HFFc6 (cell line): ENCODE measurements at regions not wholly inside any gene's neighbourhood (a gene's known extent, or its start where the extent isn't known, plus 50 kb on each side); places are given as distances from the start of the nearest gene placed in this dataset.

Experiments used
- DNase-seq: peaks from one replicate; pipeline ENCODE4 v3.0.0-alpha.2; 2018
- H3K27ac Mint-ChIP-seq: 2 replicates; pipeline ENCODE4 v1.8.0; 2020; ENCODE audit warnings: mild to moderate bottlenecking, mixed read lengths
- H3K27me3 Mint-ChIP-seq: 2 replicates; pipeline ENCODE4 v1.8.0; 2021; ENCODE audit warnings: mild to moderate bottlenecking, moderate library complexity, mixed read lengths; ENCODE audit not compliant: insufficient read depth
- H3K36me3 Mint-ChIP-seq: 2 replicates; pipeline ENCODE4 v1.8.0; 2021; ENCODE audit warnings: low read depth, mixed read lengths
- H3K4me1 Mint-ChIP-seq: 2 replicates; pipeline ENCODE4 v1.8.0; 2020; ENCODE audit warnings: low read depth, mixed read lengths
- H3K4me3 Mint-ChIP-seq: 2 replicates; pipeline ENCODE4 v1.8.0; 2020; ENCODE audit warnings: mild to moderate bottlenecking, moderate library complexity, mixed read lengths
- H3K9me3 Mint-ChIP-seq: 2 replicates; pipeline ENCODE4 v1.8.0; 2020; ENCODE audit warnings: mild to moderate bottlenecking, mixed read lengths
- TF ChIP-seq, protein P1 (sequence below): fragments of 200-600 bp; sonication (generic); IDR thresholded peaks from 2 replicates; pipeline ENCODE4 v1.5.0; 2021; ENCODE audit warnings: antibody characterized with exemption, mild to moderate bottlenecking

DNA sequence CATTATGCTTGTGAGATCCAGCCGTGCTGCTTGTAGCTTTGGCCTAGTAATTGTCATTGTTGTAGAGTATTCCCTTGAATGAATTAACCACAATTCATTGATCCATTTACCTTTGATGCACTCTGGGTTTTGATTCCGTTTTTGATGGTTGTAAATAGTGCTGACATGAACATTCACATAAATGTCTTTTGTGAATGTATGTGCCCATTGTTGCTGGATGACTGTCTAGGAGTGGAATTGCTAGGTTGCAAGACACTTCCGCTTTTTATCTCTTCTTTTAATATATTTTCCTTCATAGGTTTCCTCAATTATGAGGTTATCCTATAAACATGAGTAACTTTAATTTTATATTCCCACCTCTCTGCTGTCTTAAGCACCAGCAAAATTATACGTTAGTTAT, 104.8 kb upstream of the CCDC68 start:
- peaks cover 3% of the 10 kb centered on the region; the same call in 1 of the 2 replicates for H3K27me3 Mint-ChIP-seq
- no peaks in the 10 kb centered on the region for H3K9me3 Mint-ChIP-seq
- H3K4me1 Mint-ChIP-seq = no peaks in the 10 kb centered on the region
- H3K27ac Mint-ChIP-seq = no peak overlapping the region
- no peaks in the 10 kb centered on the region for H3K36me3 Mint-ChIP-seq
- no peak overlapping the region for H3K4me3 Mint-ChIP-seq
- TF ChIP-seq, protein P1, sequence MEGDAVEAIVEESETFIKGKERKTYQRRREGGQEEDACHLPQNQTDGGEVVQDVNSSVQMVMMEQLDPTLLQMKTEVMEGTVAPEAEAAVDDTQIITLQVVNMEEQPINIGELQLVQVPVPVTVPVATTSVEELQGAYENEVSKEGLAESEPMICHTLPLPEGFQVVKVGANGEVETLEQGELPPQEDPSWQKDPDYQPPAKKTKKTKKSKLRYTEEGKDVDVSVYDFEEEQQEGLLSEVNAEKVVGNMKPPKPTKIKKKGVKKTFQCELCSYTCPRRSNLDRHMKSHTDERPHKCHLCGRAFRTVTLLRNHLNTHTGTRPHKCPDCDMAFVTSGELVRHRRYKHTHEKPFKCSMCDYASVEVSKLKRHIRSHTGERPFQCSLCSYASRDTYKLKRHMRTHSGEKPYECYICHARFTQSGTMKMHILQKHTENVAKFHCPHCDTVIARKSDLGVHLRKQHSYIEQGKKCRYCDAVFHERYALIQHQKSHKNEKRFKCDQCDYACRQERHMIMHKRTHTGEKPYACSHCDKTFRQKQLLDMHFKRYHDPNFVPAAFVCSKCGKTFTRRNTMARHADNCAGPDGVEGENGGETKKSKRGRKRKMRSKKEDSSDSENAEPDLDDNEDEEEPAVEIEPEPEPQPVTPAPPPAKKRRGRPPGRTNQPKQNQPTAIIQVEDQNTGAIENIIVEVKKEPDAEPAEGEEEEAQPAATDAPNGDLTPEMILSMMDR = no peak
- DNase-seq = no peak

DNA sequence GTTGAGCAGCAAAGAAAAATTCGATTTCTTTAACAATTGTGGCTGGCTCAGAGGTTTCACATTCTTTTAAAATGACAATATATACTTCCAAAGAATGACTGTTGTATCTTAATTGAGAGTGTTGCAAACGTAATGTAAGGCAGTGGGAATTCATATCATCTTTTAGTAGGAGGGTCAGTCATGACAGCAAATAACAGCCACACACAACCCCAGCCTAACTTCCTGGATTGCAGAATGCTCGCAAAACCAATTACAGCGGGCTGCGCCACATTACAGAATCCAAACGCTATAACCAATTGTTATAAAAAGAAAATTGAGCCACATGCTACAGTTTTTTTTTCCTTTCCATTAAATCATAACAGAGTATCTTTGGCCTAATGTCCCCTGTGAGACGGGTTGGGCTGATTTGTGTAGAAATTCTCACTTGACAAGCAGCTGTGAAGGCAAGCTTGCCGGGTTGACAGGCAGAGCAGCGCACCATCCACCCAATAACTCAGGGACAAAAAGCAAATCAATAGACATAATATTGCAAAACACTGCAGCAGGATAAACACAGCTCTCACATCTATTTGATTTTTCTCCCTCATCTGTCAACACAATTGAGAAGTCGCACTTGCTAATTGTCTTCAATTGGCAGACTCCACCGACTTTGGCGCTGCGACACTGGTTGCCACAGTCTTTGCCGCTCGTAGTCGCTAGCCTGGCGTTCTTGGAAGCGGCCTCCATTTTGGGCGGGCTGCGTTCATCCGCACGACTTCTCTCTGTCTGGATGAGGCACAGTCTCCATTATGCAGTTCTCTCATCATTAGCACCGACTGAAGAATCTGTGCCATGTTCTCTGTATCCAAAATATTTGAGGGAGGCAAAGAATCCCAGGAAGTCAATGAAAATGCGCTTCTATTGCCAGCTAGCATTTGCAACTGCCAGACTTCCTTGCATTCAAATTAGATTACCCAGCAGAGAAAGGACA, 95.0 kb upstream of the CCDC68 start:
- TF ChIP-seq, protein P1 = no peak
- Mint-ChIP-seq H3K27ac (no peak overlapping the region), H3K36me3 (no peaks in the 10 kb centered on the region), H3K4me1 (peaks cover 12% of the 10 kb centered on the region), H3K27me3 (no peaks in the 10 kb centered on the region), H3K9me3 (no peaks in the 10 kb centered on the region), H3K4me3 (no peak overlapping the region)
- no peak for DNase-seq

DNA sequence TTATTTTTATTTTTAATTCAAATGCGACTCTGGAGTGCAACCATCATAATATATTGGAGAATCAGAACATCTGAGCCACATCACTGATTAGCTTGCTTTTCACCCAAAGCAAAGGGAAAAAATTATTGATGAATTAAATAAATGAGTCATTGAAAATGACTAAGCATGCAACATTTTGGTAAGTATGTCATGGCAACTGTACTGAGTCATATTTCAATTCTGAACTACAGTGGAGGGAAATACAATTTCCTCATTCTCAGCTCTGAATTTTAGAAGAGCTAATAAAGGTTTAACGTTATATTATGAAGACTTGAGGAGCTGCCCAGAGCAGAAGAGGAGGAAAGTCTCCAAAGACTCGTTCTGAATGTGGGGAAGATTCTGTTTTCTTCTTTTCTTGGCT, 89.6 kb upstream of the CCDC68 start:
- peak; percentile 50 for DNase-seq
- peaks cover 26% of the 10 kb centered on the region for H3K4me1 Mint-ChIP-seq
- H3K9me3 Mint-ChIP-seq = no peaks in the 10 kb centered on the region
- no peak overlapping the region for H3K4me3 Mint-ChIP-seq
- TF ChIP-seq, protein P1 = no peak
- H3K36me3 Mint-ChIP-seq = no peaks in the 10 kb centered on the region
- H3K27ac Mint-ChIP-seq = peak overlapping the region; percentile 44; the same call in 1 of the 2 replicates
- no peaks in the 10 kb centered on the region for H3K27me3 Mint-ChIP-seq

DNA sequence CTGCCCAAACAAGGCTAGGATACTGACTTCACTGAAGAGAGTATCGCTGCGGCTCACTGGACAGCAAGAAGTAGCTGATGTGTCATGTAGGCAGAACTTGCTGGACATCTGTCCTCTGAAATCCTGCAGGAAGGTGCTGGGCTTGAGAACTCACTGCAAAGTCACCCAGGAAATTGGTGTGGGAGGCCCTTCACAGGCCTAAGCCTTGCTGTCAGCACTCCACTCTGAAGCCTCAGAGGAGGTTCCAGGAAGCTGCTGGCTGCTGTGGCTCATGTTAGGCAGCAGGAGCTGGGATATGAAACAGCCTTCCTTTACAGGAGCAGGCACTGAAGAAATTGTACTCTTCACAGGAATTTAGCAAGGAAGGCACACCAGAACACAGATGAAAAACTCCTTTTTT, 88.3 kb upstream of the CCDC68 start:
- H3K27ac Mint-ChIP-seq = peak overlapping the region; percentile 51
- H3K9me3 Mint-ChIP-seq = no peaks in the 10 kb centered on the region
- TF ChIP-seq, protein P1 = no peak
- H3K27me3 Mint-ChIP-seq = no peaks in the 10 kb centered on the region
- H3K4me3 Mint-ChIP-seq = no peak overlapping the region
- peak; percentile 7 for DNase-seq
- H3K4me1 Mint-ChIP-seq = peaks cover 22% of the 10 kb centered on the region
- H3K36me3 Mint-ChIP-seq = no peaks in the 10 kb centered on the region

DNA sequence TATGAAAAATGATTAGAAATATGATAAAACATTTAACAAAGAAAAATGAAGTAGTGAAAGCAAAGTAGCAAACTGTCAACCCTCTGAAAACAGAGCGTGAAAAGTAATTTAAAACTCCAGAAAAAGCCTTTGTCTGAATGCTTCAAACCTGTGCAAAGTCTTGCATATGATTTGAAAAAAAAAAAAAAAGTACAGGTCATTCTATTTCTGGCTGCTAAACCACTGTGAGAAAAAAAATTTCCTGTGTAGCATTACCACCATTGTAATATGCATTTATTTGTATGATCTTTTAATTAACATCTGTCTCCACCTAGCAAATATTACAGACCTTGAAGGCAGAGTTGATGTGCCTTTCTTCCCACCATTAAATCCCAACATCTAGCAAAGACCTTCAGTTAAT, 82.1 kb upstream of the CCDC68 start:
- Mint-ChIP-seq H3K36me3 (no peaks in the 10 kb centered on the region), H3K4me1 (peaks cover 12% of the 10 kb centered on the region), H3K27me3 (peaks cover 3% of the 10 kb centered on the region; the same call in 1 of the 2 replicates), H3K27ac (no peak overlapping the region), H3K9me3 (no peaks in the 10 kb centered on the region), H3K4me3 (no peak overlapping the region)
- no peak for DNase-seq
- TF ChIP-seq, protein P1 = no peak
